IPS-18a (cell line): ENCODE measurements at regions not wholly inside any gene's neighbourhood (a gene's known extent, or its start where the extent isn't known, plus 50 kb on each side); places are given as distances from the start of the nearest gene placed in this dataset.

Source experiments
- H3K27ac ChIP-seq: one replicate; pipeline ENCODE4 v1.5.1; 2013; ENCODE audit warnings: low read length
- H3K27me3 ChIP-seq: one replicate; pipeline ENCODE4 v1.6.1; 2013; ENCODE audit warnings: mild to moderate bottlenecking, low read length; ENCODE audit not compliant: control insufficient read depth, insufficient read depth
- H3K36me3 ChIP-seq: one replicate; pipeline ENCODE4 v1.6.1; 2013; ENCODE audit warnings: low read depth, low read length; ENCODE audit not compliant: control insufficient read depth
- H3K4me1 ChIP-seq: one replicate; pipeline ENCODE4 v1.6.1; 2013; ENCODE audit warnings: low read depth, low read length; ENCODE audit not compliant: control insufficient read depth
- H3K4me3 ChIP-seq: one replicate; pipeline ENCODE4 v1.5.1; 2013; ENCODE audit warnings: low read length
- H3K9ac ChIP-seq: one replicate; pipeline ENCODE4 v1.6.1; 2013; ENCODE audit warnings: mild to moderate bottlenecking, low read length, moderate library complexity
- H3K9me3 ChIP-seq: one replicate; pipeline ENCODE4 v1.6.1; 2013; ENCODE audit warnings: low read depth, low read length; ENCODE audit not compliant: control insufficient read depth

DNA sequence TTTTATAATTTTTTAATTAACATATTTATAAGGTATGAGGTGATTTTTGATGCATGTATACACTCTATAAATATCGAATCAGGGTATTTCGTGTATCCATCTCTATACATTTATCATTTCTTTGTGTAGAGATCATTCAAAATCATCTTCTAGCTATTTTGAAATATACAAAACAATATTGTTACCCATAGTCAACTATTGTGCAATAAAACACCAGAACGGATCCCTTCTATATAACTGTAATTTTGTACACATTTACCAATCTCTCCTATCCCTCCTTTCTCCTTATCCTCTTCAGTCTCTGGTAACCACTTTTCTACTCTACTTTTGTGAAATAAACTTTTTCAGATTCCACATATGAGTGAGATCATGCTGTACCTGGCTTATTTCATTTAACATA lies 1459.6 kb downstream of the MRPL39 start:
- Histone ChIP-seq H3K4me1 (no peaks in the 10 kb centered on the region), H3K4me3 (no peak overlapping the region), H3K27ac (no peak overlapping the region), H3K9ac (no peak overlapping the region), H3K36me3 (no peaks in the 10 kb centered on the region), H3K9me3 (peaks cover 20% of the 10 kb centered on the region), H3K27me3 (no peaks in the 10 kb centered on the region)

DNA sequence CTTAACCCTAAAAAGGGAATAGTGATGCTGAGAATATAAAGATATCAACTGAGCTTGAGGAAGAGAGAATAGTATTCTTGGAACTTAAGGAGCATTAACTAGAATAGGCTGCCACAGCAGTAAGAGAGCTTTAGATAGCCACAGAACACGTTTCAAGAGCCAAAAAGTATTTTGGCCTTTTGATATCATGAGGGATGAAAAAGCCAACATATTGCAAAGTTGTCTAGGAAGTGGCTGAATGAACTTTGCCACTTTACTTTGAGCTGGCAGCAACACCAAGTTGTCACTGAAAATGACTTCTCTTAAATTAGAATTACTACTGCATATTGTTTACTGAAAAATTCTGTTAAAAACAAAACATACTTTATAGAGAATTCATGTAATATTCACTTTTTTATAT lies 1476.2 kb downstream of the MRPL39 start:
- no peak overlapping the region for H3K4me3 ChIP-seq
- peaks cover 12% of the 10 kb centered on the region for H3K9me3 ChIP-seq
- H3K4me1 ChIP-seq, result no peaks in the 10 kb centered on the region
- no peaks in the 10 kb centered on the region for H3K36me3 ChIP-seq
- H3K27me3 ChIP-seq, result no peaks in the 10 kb centered on the region
- no peak overlapping the region for H3K9ac ChIP-seq
- H3K27ac ChIP-seq, result no peak overlapping the region

DNA sequence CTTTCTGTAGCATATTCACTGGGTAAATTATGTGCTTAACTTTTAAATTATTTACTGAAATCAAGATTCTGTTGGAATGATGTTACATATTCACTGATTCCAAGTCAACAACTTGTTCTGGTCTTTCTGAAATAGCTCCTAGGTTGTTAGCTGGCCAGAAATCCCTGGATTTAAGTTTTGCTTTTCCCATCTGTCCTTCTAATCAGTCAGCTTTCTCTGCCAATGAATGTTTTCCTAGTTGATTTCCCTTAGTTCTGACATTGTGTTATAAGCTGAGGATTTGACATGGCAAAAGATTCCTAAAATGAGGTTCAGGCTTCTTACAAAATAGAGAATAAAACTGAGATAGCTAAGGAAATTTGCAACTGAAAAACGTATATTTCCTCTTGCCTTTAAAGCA lies 1479.6 kb downstream of the MRPL39 start:
- no peaks in the 10 kb centered on the region for H3K36me3 ChIP-seq
- H3K27ac ChIP-seq, result no peak overlapping the region
- no peaks in the 10 kb centered on the region for H3K9me3 ChIP-seq
- H3K4me1 ChIP-seq, result no peaks in the 10 kb centered on the region
- H3K4me3 ChIP-seq, result no peak overlapping the region
- no peak overlapping the region for H3K9ac ChIP-seq
- no peaks in the 10 kb centered on the region for H3K27me3 ChIP-seq

DNA sequence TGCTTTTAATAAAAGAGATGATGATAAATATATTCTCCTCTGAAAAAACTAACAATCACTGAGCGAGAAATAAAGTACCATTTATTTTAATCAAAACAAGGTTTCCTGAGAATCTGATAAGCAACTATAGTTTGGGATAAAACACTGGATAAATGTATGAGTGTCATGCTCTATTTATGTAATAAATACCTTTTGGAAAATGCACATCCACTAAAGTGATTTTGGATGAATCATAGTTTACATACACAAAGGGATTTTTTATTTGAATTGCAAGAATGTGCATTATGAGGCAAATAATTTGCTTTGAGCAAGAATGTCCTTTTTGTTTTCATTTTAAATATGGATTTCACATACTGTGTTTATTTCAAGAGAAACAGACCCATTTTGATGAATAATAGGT lies 1483.5 kb downstream of the MRPL39 start:
- Histone ChIP-seq H3K9ac (no peak overlapping the region), H3K4me3 (no peak overlapping the region), H3K36me3 (no peaks in the 10 kb centered on the region), H3K4me1 (no peaks in the 10 kb centered on the region), H3K27ac (no peak overlapping the region), H3K9me3 (peaks cover 4% of the 10 kb centered on the region), H3K27me3 (no peaks in the 10 kb centered on the region)

DNA sequence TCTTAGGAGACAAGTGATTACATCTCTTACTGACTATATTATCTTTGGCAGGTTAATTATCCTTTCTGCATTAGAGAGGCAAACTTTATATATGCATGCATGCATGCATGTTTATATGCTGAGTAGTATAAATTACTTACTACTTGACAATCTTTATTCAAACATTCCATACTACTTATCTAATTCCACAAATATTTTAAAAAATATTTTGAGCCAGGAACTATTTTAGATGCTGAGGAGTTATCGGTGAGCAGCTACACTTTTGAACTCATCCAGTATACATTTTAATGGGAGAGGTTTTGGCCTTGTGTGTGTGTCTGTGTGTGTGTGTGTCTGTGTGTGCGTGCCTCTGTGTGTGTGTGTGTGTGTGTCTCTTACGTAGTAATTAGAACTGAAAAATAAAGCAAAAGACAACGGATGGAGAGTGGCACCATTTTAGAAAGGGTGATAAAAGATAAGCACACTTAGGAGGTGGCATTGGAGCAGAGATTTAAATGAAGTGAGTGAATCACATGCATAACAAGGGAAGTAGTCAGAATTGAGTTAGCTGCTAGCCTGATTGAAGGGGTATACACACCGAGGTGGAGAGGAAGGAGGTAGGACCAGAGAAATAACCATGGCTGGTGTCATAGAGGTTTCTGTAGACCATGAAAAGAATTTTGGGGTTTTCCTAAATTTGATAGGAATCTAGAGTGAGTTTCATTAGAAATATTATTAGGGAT lies 1488.4 kb downstream of the MRPL39 start:
- H3K4me1 ChIP-seq, result no peaks in the 10 kb centered on the region
- H3K9me3 ChIP-seq, result peaks cover 4% of the 10 kb centered on the region
- no peaks in the 10 kb centered on the region for H3K36me3 ChIP-seq
- no peak overlapping the region for H3K9ac ChIP-seq
- no peaks in the 10 kb centered on the region for H3K27me3 ChIP-seq
- H3K27ac ChIP-seq, result no peak overlapping the region
- H3K4me3 ChIP-seq, result no peak overlapping the region

DNA sequence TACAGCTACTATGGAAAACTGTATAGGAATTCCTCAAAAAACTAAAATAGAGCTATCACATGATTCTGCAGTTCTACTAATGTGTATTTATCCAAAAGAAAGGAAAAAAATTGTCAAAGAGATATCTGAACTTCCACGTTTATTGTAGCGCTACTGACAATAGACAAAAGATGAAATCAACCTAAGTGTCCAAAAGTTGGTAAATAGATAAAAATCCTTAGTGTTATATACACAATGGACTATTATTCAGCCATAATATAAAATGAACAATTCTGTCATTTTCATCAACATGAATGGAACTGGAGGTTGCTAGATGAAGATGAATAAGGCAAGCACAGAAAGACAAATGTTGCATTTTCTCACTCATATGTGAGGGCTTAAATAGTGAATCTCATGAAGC lies 1492.1 kb downstream of the MRPL39 start:
- peaks cover 5% of the 10 kb centered on the region for H3K9me3 ChIP-seq
- H3K27ac ChIP-seq, result no peak overlapping the region
- H3K4me1 ChIP-seq, result no peaks in the 10 kb centered on the region
- no peaks in the 10 kb centered on the region for H3K36me3 ChIP-seq
- H3K27me3 ChIP-seq, result no peaks in the 10 kb centered on the region
- no peak overlapping the region for H3K9ac ChIP-seq
- no peak overlapping the region for H3K4me3 ChIP-seq

DNA sequence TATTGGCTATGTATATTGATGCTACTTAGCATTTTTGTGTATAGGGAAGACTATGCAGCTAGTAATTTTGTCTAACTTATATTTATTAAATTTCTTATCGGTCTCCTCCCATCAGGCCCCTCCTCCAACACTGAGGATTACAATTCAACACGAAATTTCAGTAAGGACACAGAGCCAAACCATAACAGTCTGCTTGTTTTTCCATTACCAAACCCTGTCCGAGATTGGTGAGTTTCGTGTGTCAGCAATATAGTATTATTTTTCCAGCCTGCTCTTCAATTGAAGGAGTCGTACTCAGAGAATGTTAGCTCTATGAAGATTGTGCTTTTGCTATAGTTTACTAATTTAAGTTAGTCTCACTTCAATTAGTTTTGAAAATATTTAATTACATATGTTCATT lies 1495.3 kb downstream of the MRPL39 start:
- Histone ChIP-seq H3K27ac (no peak overlapping the region), H3K9me3 (peaks cover 16% of the 10 kb centered on the region), H3K27me3 (no peaks in the 10 kb centered on the region), H3K4me1 (no peaks in the 10 kb centered on the region), H3K36me3 (no peaks in the 10 kb centered on the region), H3K4me3 (no peak overlapping the region), H3K9ac (no peak overlapping the region)

DNA sequence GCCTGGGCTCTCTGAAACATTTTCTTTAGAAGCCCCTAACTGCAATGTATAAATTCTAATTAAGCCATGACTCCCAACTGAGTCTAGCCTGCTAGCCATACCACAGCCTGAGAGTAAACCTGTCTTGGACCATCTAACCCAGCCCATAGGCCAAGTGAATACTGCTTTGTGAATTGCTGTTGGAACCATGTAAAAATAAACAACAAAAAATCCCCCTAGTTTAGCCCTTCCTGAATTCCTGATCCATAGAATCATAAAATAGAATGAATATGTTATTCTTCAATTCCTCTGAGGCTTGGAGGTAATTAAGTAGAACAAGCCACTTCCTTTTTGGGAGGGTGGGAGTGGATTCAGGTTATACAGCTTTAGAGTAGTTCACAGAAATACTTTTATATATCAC lies 1496.4 kb downstream of the MRPL39 start:
- H3K9ac ChIP-seq, result no peak overlapping the region
- no peaks in the 10 kb centered on the region for H3K27me3 ChIP-seq
- no peaks in the 10 kb centered on the region for H3K4me1 ChIP-seq
- no peaks in the 10 kb centered on the region for H3K36me3 ChIP-seq
- H3K9me3 ChIP-seq, result peaks cover 16% of the 10 kb centered on the region
- no peak overlapping the region for H3K4me3 ChIP-seq
- no peak overlapping the region for H3K27ac ChIP-seq

DNA sequence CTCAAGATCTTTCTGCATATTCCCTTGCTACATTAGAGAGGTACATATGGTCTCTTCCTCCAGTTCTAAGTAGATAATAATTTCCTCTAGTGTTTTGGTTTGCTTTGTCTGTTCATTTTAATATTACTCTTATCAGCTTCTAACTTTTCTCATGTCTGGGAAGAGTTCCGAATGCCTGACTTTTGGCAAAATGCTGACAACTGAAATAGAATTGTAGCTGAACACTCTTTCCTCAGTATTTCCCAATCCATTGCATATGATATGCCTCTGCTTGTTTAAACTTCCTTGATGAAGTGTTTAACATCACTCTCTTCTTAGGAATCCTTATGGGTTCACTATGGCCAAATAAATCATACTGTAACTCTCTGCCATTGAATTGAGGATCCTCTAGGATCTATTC lies 1510.1 kb downstream of the MRPL39 start:
- Histone ChIP-seq H3K4me3 (no peak overlapping the region), H3K27me3 (no peaks in the 10 kb centered on the region), H3K9ac (no peak overlapping the region), H3K27ac (no peak overlapping the region), H3K9me3 (peaks cover 19% of the 10 kb centered on the region), H3K4me1 (no peaks in the 10 kb centered on the region), H3K36me3 (no peaks in the 10 kb centered on the region)

DNA sequence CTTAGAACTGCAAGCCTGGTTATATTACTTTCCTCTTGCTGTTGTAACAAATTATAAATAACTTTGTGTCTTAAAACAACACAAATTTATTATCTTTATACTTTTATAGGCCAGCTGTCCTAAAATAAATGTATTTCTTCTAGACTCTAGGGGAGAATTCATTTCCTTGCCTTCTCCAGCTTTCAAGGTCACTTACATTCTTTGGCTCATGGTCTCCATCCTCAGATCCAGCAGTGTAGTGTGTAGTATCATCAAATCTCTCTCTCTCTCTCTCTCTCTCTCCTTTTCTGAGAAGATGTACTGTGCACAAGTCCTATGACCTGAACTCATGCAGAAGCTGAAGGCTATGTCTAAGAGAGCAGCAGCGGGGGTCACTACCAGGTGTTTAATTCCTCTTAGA lies 1510.6 kb downstream of the MRPL39 start:
- Histone ChIP-seq H3K27ac (no peak overlapping the region), H3K4me1 (no peaks in the 10 kb centered on the region), H3K9me3 (peaks cover 19% of the 10 kb centered on the region), H3K27me3 (no peaks in the 10 kb centered on the region), H3K36me3 (no peaks in the 10 kb centered on the region), H3K4me3 (no peak overlapping the region), H3K9ac (no peak overlapping the region)

DNA sequence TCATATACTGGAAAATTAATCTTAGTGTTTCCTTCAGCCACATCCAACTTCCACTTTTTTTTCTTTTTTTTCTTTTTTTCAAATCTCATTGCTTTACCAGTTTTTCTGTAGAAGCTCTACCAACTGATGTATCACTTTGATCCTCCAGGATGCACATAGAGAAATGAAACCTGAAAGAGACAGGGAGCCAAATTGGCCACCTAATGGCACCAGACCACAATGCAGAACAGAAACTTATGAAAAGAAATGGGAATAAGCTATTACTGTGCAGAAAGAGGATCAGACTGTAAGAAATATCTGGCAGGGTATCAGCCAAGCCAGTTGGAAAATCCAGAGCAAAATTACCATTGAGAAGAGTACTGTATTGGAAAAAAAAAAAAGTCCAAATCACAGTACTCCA lies 1514.2 kb downstream of the MRPL39 start:
- no peak overlapping the region for H3K27ac ChIP-seq
- no peaks in the 10 kb centered on the region for H3K27me3 ChIP-seq
- no peaks in the 10 kb centered on the region for H3K4me1 ChIP-seq
- no peak overlapping the region for H3K4me3 ChIP-seq
- H3K9ac ChIP-seq, result no peak overlapping the region
- peaks cover 21% of the 10 kb centered on the region for H3K9me3 ChIP-seq
- no peaks in the 10 kb centered on the region for H3K36me3 ChIP-seq

DNA sequence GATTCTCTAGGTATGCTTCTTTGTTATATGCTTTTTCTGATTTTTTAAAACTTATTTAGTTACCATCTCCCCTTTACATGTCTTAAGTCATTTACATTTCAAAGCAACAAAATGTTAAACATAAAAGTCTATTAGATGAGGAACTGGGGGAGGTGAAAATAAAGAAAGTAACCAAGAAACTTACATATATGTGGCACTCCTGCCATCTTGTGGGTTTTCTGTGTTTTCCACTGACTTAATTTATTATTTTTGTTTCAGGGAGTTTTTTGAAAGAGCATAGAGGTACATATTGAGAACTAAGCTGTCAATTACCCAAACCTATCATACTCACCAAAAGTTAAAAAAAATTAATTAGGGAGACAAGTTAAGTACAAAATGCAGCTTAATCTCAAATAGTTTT lies 1531.1 kb downstream of the MRPL39 start:
- no peaks in the 10 kb centered on the region for H3K27me3 ChIP-seq
- no peak overlapping the region for H3K4me3 ChIP-seq
- H3K27ac ChIP-seq, result no peak overlapping the region
- no peak overlapping the region for H3K9ac ChIP-seq
- peaks cover 20% of the 10 kb centered on the region for H3K9me3 ChIP-seq
- H3K36me3 ChIP-seq, result no peaks in the 10 kb centered on the region
- no peaks in the 10 kb centered on the region for H3K4me1 ChIP-seq
